GM23338 (cell line): ENCODE measurements at regions not wholly inside any gene's neighbourhood (a gene's known extent, or its start where the extent isn't known, plus 50 kb on each side); places are given as distances from the start of the nearest gene placed in this dataset.

Source experiments
- ATAC-seq: fragments of 200-7000 bp; cut with Tn5 transposase; 3 replicates; pipeline ENCODE4 v1.9.1; 2020
- DNase-seq: peaks from one replicate; pipeline ENCODE4 v3.0.0-alpha.2; 2015; ENCODE audit warnings: low spot score
- H2AFZ ChIP-seq: fragments of 200-600 bp; sonication (generic); 2 replicates; pipeline ENCODE4 v1.8.0; 2016; ENCODE audit warnings: antibody characterized with exemption, mild to moderate bottlenecking, moderate library complexity
- H3F3A ChIP-seq: fragments of 200-600 bp; sonication (generic); replicated peaks from 2 replicates; pipeline ENCODE4 v1.8.0; 2017; ENCODE audit warnings: antibody characterized with exemption, mixed run types, low read depth
- H3K27ac ChIP-seq: fragments of 200-600 bp; sonication (generic); 2 replicates; pipeline ENCODE4 v1.6.1; 2016; ENCODE audit warnings: low read depth
- H3K27me3 ChIP-seq: fragments of 200-600 bp; sonication (generic); 2 replicates; pipeline ENCODE4 v1.8.0; 2016; ENCODE audit warnings: mild to moderate bottlenecking, mixed run types, moderate library complexity; ENCODE audit not compliant: insufficient read depth
- H3K36me3 ChIP-seq: fragments of 200-600 bp; sonication (generic); 2 replicates; pipeline ENCODE4 v1.8.0; 2016; ENCODE audit warnings: mild to moderate bottlenecking; ENCODE audit not compliant: insufficient read depth
- H3K4me1 ChIP-seq: fragments of 200-600 bp; sonication (generic); 2 replicates; pipeline ENCODE4 v1.8.0; 2016; ENCODE audit warnings: mild to moderate bottlenecking, moderate library complexity; ENCODE audit not compliant: insufficient read depth
- H3K4me2 ChIP-seq: fragments of 200-600 bp; sonication (generic); 2 replicates; pipeline ENCODE4 v1.7.1; 2017; ENCODE audit warnings: mixed run types
- H3K4me3 ChIP-seq: fragments of 200-600 bp; sonication (generic); 2 replicates; pipeline ENCODE4 v1.6.1; 2016; ENCODE audit warnings: mixed run types
- H3K79me2 ChIP-seq: fragments of 200-600 bp; sonication (generic); replicated peaks from 2 replicates; pipeline ENCODE4 v1.8.0; 2017; ENCODE audit warnings: mild to moderate bottlenecking; ENCODE audit not compliant: insufficient read depth
- H3K9me2 ChIP-seq: fragments of 200-600 bp; sonication (generic); 2 replicates; pipeline ENCODE4 v1.8.0; 2017; ENCODE audit not compliant: insufficient read depth
- H4K20me1 ChIP-seq: fragments of 200-600 bp; sonication (generic); replicated peaks from 2 replicates; pipeline ENCODE4 v1.8.0; 2017; ENCODE audit warnings: mild to moderate bottlenecking; ENCODE audit not compliant: insufficient read depth
- H3K27ac Mint-ChIP-seq: 2 replicates; pipeline ENCODE4 v1.8.0; 2020; ENCODE audit warnings: inconsistent platforms, mild to moderate bottlenecking, moderate library complexity, mixed read lengths
- H3K27me3 Mint-ChIP-seq: 3 replicates; pipeline ENCODE4 v1.8.0; 2022; ENCODE audit warnings: low read depth, mild to moderate bottlenecking, moderate library complexity, mixed read lengths, inconsistent platforms; ENCODE audit not compliant: insufficient read depth, poor library complexity
- H3K36me3 Mint-ChIP-seq: 3 replicates; pipeline ENCODE4 v1.8.0; 2021; ENCODE audit warnings: low read depth, mild to moderate bottlenecking, inconsistent platforms, moderate library complexity, mixed read lengths
- H3K4me1 Mint-ChIP-seq: 3 replicates; pipeline ENCODE4 v1.8.0; 2020; ENCODE audit warnings: mild to moderate bottlenecking, inconsistent platforms, mixed read lengths
- H3K4me3 Mint-ChIP-seq: 3 replicates; pipeline ENCODE4 v1.8.0; 2021; ENCODE audit warnings: moderate library complexity, mild to moderate bottlenecking, inconsistent platforms, mixed read lengths
- H3K9me3 Mint-ChIP-seq: 3 replicates; pipeline ENCODE4 v1.8.0; 2020; ENCODE audit warnings: moderate library complexity, mild to moderate bottlenecking, inconsistent platforms, mixed read lengths
- CTCF ChIP-seq, 2 experiments: fragments of 200-600 bp in 1 of 2; sonication (generic) in 1 of 2; conservative IDR thresholded peaks; 2 replicates each; pipeline versions ENCODE4 v1.5.1 to v1.6.1; 2016 to 2017; ENCODE audit warnings: antibody characterized with exemption in 2 of 2, low read depth in 2 of 2, mild to moderate bottlenecking in 2 of 2, moderate library complexity in 1 of 2
- EZH2 ChIP-seq: fragments of 200-600 bp; sonication (generic); IDR thresholded peaks from one replicate; pipeline ENCODE4 v1.8.0; 2017; ENCODE audit warnings: antibody characterized with exemption, mild to moderate bottlenecking, low read depth; ENCODE audit not compliant: unreplicated experiment
- NANOG ChIP-seq: IDR thresholded peaks from 2 replicates; pipeline ENCODE4 v1.6.1; 2016; ENCODE audit warnings: antibody characterized with exemption, borderline replicate concordance
- REST ChIP-seq: IDR thresholded peaks from one replicate; pipeline ENCODE4 v1.6.1; 2018; ENCODE audit warnings: antibody characterized with exemption; ENCODE audit not compliant: unreplicated experiment
- STAT1 ChIP-seq: IDR thresholded peaks from one replicate; pipeline ENCODE4 v1.6.1; 2016; ENCODE audit warnings: antibody characterized with exemption; ENCODE audit not compliant: unreplicated experiment

GRCh38 chr22:23484651-23485050 lies 95.4 kb downstream of the IGLL1 start:
- H3K36me3 ChIP-seq, result no peaks in the 10 kb centered on the region

GRCh38 chr22:23481369-23481768 lies 98.7 kb downstream of the IGLL1 start:
- no peaks in the 10 kb centered on the region for H3K9me2 ChIP-seq
- no peaks in the 10 kb centered on the region for H3K36me3 ChIP-seq
- H3K27ac ChIP-seq, result no peak overlapping the region
- no peaks in the 10 kb centered on the region for H3K9me3 Mint-ChIP-seq
- no peaks in the 10 kb centered on the region for H3K4me1 Mint-ChIP-seq
- no peaks in the 10 kb centered on the region for H3K79me2 ChIP-seq
- H3K4me3 Mint-ChIP-seq, result no peak overlapping the region
- peaks cover 7% of the 10 kb centered on the region for H3K27me3 Mint-ChIP-seq
- no peak overlapping the region for H3K4me2 ChIP-seq
- H3K4me3 ChIP-seq, result no peak overlapping the region
- no peak for DNase-seq
- H3K36me3 Mint-ChIP-seq, result no peaks in the 10 kb centered on the region
- no peak overlapping the region for H3K27ac Mint-ChIP-seq
- no peak overlapping the region for H2AFZ ChIP-seq
- ATAC-seq, result no peak
- no peaks in the 10 kb centered on the region for H3F3A ChIP-seq
- H4K20me1 ChIP-seq, result no peaks in the 10 kb centered on the region
- H3K27me3 ChIP-seq, result peaks cover 4% of the 10 kb centered on the region; the same call in 1 of the 2 replicates
- no peaks in the 10 kb centered on the region for H3K4me1 ChIP-seq
- TF ChIP-seq CTCF (conservative IDR thresholded peaks at IDR 0.05; ENCODE audit: low read depth in 2 of 2) (no peak), REST (no peak)

More at GRCh38 chr22:23484651-23485050, 95.4 kb downstream of the IGLL1 start:
- DNase-seq (no peak), ATAC-seq (no peak)
- Histone ChIP-seq H4K20me1 (no peaks in the 10 kb centered on the region), H3K79me2 (no peaks in the 10 kb centered on the region), H3K9me2 (no peaks in the 10 kb centered on the region), H3K4me1 (no peaks in the 10 kb centered on the region), H3K27me3 (peaks cover 4% of the 10 kb centered on the region; the same call in 1 of the 2 replicates), H3F3A (no peaks in the 10 kb centered on the region), H3K27ac (no peak overlapping the region), H3K4me3 (no peak overlapping the region), H3K4me2 (no peak overlapping the region), H2AFZ (no peak overlapping the region)
- Mint-ChIP-seq H3K9me3 (no peaks in the 10 kb centered on the region), H3K27me3 (peaks cover 5% of the 10 kb centered on the region), H3K36me3 (no peaks in the 10 kb centered on the region), H3K4me3 (no peak overlapping the region), H3K27ac (no peak overlapping the region), H3K4me1 (no peaks in the 10 kb centered on the region)
- TF ChIP-seq REST (no peak), EZH2 (no peak), STAT1 (no peak), NANOG (no peak)
